Osteocyte (in vitro differentiated cells): ENCODE measurements at regions not wholly inside any gene's neighbourhood (a gene's known extent, or its start where the extent isn't known, plus 50 kb on each side); places are given as distances from the start of the nearest gene placed in this dataset.

Source experiments
- DNase-seq: peaks from one replicate; pipeline ENCODE4 v3.0.0; 2021; ENCODE audit warnings: mixed read lengths; ENCODE audit not compliant: unreplicated experiment; ENCODE audit errors: extremely low spot score
- H3K27ac Mint-ChIP-seq: one replicate; pipeline ENCODE4 v1.8.0; 2021; ENCODE audit warnings: mild to moderate bottlenecking, mixed read lengths; ENCODE audit not compliant: unreplicated experiment
- H3K27me3 Mint-ChIP-seq: one replicate; pipeline ENCODE4 v1.8.0; 2021; ENCODE audit warnings: mixed read lengths; ENCODE audit not compliant: unreplicated experiment
- H3K36me3 Mint-ChIP-seq: one replicate; pipeline ENCODE4 v1.8.0; 2021; ENCODE audit warnings: mixed read lengths; ENCODE audit not compliant: unreplicated experiment
- H3K4me1 Mint-ChIP-seq: one replicate; pipeline ENCODE4 v1.8.0; 2021; ENCODE audit warnings: mixed read lengths; ENCODE audit not compliant: unreplicated experiment
- H3K4me3 Mint-ChIP-seq: one replicate; pipeline ENCODE4 v1.8.0; 2021; ENCODE audit warnings: mild to moderate bottlenecking, moderate library complexity, mixed read lengths; ENCODE audit not compliant: unreplicated experiment
- H3K9me3 Mint-ChIP-seq: one replicate; pipeline ENCODE4 v1.8.0; 2021; ENCODE audit warnings: mixed read lengths; ENCODE audit not compliant: unreplicated experiment
- CTCF ChIP-seq: fragments of 200-600 bp; sonication (generic); IDR thresholded peaks from 2 replicates; pipeline ENCODE4 v1.5.0; 2021; ENCODE audit warnings: antibody characterized with exemption, mild to moderate bottlenecking, moderate library complexity

- Mint-ChIP-seq H3K27ac (no peak overlapping the region), H3K9me3 (peaks cover 20% of the 10 kb centered on the region), H3K36me3 (peaks cover 36% of the 10 kb centered on the region), H3K4me1 (peaks cover 2% of the 10 kb centered on the region), H3K4me3 (no peak overlapping the region), H3K27me3 (no peaks in the 10 kb centered on the region)
- TF ChIP-seq CTCF = no peak
- DNase-seq = no peak
Measured at GRCh38 chr14:89603938-89604480, 187.0 kb upstream of the FOXN3 start.

GRCh38 chr14:89600950-89601826, 184.2 kb upstream of the FOXN3 start:
- peaks cover 43% of the 10 kb centered on the region for H3K36me3 Mint-ChIP-seq
- peaks cover 40% of the 10 kb centered on the region for H3K9me3 Mint-ChIP-seq
- DNase-seq = no peak
- no peaks in the 10 kb centered on the region for H3K4me1 Mint-ChIP-seq
- no peaks in the 10 kb centered on the region for H3K27me3 Mint-ChIP-seq
- no peak for TF ChIP-seq CTCF
- H3K4me3 Mint-ChIP-seq = no peak overlapping the region
- no peak overlapping the region for H3K27ac Mint-ChIP-seq

GRCh38 chr14:89600029-89600428, 183.0 kb upstream of the FOXN3 start:
- peaks cover 37% of the 10 kb centered on the region for H3K9me3 Mint-ChIP-seq
- peaks cover 38% of the 10 kb centered on the region for H3K36me3 Mint-ChIP-seq
- H3K27ac Mint-ChIP-seq = no peak overlapping the region
- no peak overlapping the region for H3K4me3 Mint-ChIP-seq
- no peaks in the 10 kb centered on the region for H3K27me3 Mint-ChIP-seq
- no peak for TF ChIP-seq CTCF
- no peaks in the 10 kb centered on the region for H3K4me1 Mint-ChIP-seq
- no peak for DNase-seq

- no peak overlapping the region for H3K27ac Mint-ChIP-seq
- TF ChIP-seq CTCF = no peak
- DNase-seq = no peak
- no peak overlapping the region for H3K4me3 Mint-ChIP-seq
- H3K36me3 Mint-ChIP-seq = peaks cover 41% of the 10 kb centered on the region
- peaks cover 35% of the 10 kb centered on the region for H3K9me3 Mint-ChIP-seq
- H3K4me1 Mint-ChIP-seq = no peaks in the 10 kb centered on the region
- no peaks in the 10 kb centered on the region for H3K27me3 Mint-ChIP-seq
Measured at GRCh38 chr14:89598548-89599186, 181.6 kb upstream of the FOXN3 start.

GRCh38 chr14:89592961-89593360, 175.9 kb upstream of the FOXN3 start:
- Mint-ChIP-seq H3K4me1 (peaks cover 3% of the 10 kb centered on the region), H3K9me3 (peaks cover 31% of the 10 kb centered on the region), H3K27me3 (no peaks in the 10 kb centered on the region), H3K36me3 (peaks cover 30% of the 10 kb centered on the region), H3K27ac (no peak overlapping the region), H3K4me3 (no peak overlapping the region)
- DNase-seq = no peak
- no peak for TF ChIP-seq CTCF
